ENCODE measurements at regions not wholly inside any gene's neighbourhood (a gene's known extent, or its start where the extent isn't known, plus 50 kb on each side); places are given as distances from the start of the nearest gene placed in this dataset.

DNA sequence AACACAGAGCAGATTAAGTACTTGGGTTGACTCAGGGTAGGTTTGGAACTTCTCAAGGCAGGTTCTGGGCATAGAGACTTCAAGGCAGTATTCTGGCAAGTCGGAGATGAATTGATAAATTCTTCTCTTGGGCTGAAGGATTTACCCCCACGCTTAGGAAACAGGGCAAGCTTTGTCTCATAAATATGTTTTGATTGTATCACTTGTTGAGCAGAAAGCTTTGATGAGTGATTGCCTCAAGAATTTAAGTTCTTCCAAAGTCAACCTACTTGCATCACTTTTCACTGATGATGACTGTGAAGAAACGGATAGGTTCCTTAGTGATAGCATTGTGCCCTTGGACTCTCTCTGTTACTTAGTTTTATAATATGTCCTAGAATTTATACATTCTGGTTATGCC is 258.6 kb upstream of the DACH1 start:
- DNase-seq = no peak
- BruUV-seq (replicated peaks) = no TSS peak
- TF ChIP-seq, protein P1, sequence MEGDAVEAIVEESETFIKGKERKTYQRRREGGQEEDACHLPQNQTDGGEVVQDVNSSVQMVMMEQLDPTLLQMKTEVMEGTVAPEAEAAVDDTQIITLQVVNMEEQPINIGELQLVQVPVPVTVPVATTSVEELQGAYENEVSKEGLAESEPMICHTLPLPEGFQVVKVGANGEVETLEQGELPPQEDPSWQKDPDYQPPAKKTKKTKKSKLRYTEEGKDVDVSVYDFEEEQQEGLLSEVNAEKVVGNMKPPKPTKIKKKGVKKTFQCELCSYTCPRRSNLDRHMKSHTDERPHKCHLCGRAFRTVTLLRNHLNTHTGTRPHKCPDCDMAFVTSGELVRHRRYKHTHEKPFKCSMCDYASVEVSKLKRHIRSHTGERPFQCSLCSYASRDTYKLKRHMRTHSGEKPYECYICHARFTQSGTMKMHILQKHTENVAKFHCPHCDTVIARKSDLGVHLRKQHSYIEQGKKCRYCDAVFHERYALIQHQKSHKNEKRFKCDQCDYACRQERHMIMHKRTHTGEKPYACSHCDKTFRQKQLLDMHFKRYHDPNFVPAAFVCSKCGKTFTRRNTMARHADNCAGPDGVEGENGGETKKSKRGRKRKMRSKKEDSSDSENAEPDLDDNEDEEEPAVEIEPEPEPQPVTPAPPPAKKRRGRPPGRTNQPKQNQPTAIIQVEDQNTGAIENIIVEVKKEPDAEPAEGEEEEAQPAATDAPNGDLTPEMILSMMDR (IDR thresholded peaks at IDR 0.05; ENCODE audit: insufficient read depth in 1 of 2, low read depth in 1 of 2, low read length in 1 of 2, severe bottlenecking in 1 of 2, unreplicated experiment in 1 of 2) = no peak
- Mint-ChIP-seq H3K27me3 (ENCODE audit: insufficient read depth, unreplicated experiment) (peaks cover 5% of the 10 kb centered on the region), H3K9me3 (ENCODE audit: unreplicated experiment) (no peaks in the 10 kb centered on the region), H3K36me3 (ENCODE audit: insufficient read depth, unreplicated experiment) (no peaks in the 10 kb centered on the region), H3K4me3 (ENCODE audit: unreplicated experiment) (no peak overlapping the region), H3K4me1 (ENCODE audit: low read depth, unreplicated experiment) (no peaks in the 10 kb centered on the region), H3K27ac (ENCODE audit: unreplicated experiment) (no peak overlapping the region)
- Histone ChIP-seq H3K36me3 (ENCODE audit: control insufficient read depth, insufficient read depth, low read length) (no peaks in the 10 kb centered on the region), H3K4me3 (ENCODE audit: low read depth, low read length) (no peak overlapping the region), H3K4me1 (no peaks in the 10 kb centered on the region), H3K9me3 (no peaks in the 10 kb centered on the region), H3K27me3 (replicated peaks; ENCODE audit: control insufficient read depth, insufficient read depth, low read length) (no peaks in the 10 kb centered on the region)
- CTCF ChIA-PET = no interaction called here
- POLR2A ChIA-PET = no interaction called here
- intact Hi-C loops (cut with micrococcal nuclease; ENCODE audit: unreplicated experiment) = no loop called here

DNA sequence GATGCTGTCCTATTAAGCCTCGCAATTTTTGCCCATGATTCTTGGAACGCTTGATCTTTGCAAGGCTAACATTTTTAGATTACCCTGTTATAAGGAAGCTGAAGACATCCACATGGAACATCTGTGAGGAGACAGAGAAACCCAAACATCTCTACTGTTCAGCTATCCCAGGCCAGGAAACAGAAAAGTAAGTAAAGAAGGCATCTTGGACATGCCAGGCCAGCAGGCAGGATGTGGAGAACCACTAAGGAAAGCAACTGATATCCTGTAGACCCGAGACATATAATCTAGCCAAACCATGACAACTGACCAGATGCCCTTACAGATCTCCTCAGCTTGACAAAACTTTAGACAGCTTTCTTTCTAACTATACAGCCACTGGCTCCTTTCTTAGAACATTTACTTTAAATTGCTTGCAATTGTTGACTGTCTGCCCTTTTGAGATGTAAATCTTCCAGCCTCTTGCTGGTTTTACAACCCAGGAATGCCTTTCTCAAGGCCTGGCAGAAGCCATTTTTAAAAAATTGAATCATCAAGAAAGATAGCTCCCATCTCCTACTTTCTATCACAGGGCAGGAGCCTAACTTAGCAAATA is 255.8 kb upstream of the DACH1 start:
- intact Hi-C loops (cut with micrococcal nuclease; ENCODE audit: unreplicated experiment) = no loop called here
- Mint-ChIP-seq H3K9me3 (ENCODE audit: unreplicated experiment) (no peaks in the 10 kb centered on the region), H3K4me3 (ENCODE audit: unreplicated experiment) (no peak overlapping the region), H3K36me3 (ENCODE audit: insufficient read depth, unreplicated experiment) (no peaks in the 10 kb centered on the region), H3K27me3 (ENCODE audit: insufficient read depth, unreplicated experiment) (peaks cover 5% of the 10 kb centered on the region), H3K4me1 (ENCODE audit: low read depth, unreplicated experiment) (no peaks in the 10 kb centered on the region), H3K27ac (ENCODE audit: unreplicated experiment) (no peak overlapping the region)
- TF ChIP-seq, protein P1 (IDR thresholded peaks at IDR 0.05; ENCODE audit: insufficient read depth in 1 of 2, low read depth in 1 of 2, low read length in 1 of 2, severe bottlenecking in 1 of 2, unreplicated experiment in 1 of 2) = no peak
- no TSS peak for BruUV-seq (replicated peaks)
- ChIA-PET CTCF (no interaction called here), POLR2A (no interaction called here)
- Histone ChIP-seq H3K4me1 (no peaks in the 10 kb centered on the region), H3K9me3 (no peaks in the 10 kb centered on the region), H3K36me3 (ENCODE audit: control insufficient read depth, insufficient read depth, low read length) (no peaks in the 10 kb centered on the region), H3K4me3 (ENCODE audit: low read depth, low read length) (no peak overlapping the region), H3K27me3 (replicated peaks; ENCODE audit: control insufficient read depth, insufficient read depth, low read length) (no peaks in the 10 kb centered on the region)
- DNase-seq = no peak

DNA sequence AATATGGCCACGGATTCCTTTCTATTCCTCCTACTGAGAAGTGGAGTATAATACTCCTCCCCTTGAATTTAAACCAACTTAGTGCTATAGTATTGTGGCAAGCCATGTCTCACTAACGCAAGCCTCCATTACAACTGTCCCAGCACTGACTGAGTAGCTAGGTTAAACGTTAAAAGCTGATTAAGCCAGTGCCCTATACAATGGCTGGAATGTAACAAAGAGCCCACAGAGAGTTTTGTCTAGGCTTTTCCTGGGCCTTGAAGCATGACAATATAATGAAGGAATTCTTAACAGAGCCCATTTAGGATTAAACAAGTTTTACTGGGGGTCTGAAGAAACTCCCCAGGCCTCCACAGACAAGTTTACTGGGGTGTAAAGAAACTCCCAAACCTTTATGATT is 254.5 kb upstream of the DACH1 start:
- no peaks in the 10 kb centered on the region for H3K4me1 Mint-ChIP-seq (ENCODE audit: low read depth, unreplicated experiment)
- no peaks in the 10 kb centered on the region for H3K4me1 ChIP-seq
- ChIA-PET POLR2A (no interaction called here), CTCF (no interaction called here)
- no peaks in the 10 kb centered on the region for H3K27me3 ChIP-seq (replicated peaks; ENCODE audit: control insufficient read depth, insufficient read depth, low read length)
- no peak for DNase-seq
- H3K9me3 ChIP-seq = no peaks in the 10 kb centered on the region
- H3K27ac Mint-ChIP-seq (ENCODE audit: unreplicated experiment) = no peak overlapping the region
- H3K36me3 ChIP-seq (ENCODE audit: control insufficient read depth, insufficient read depth, low read length) = no peaks in the 10 kb centered on the region
- TF ChIP-seq, protein P1 (IDR thresholded peaks at IDR 0.05; ENCODE audit: insufficient read depth in 1 of 2, low read depth in 1 of 2, low read length in 1 of 2, severe bottlenecking in 1 of 2, unreplicated experiment in 1 of 2) = no peak
- no peaks in the 10 kb centered on the region for H3K9me3 Mint-ChIP-seq (ENCODE audit: unreplicated experiment)
- no peak overlapping the region for H3K4me3 Mint-ChIP-seq (ENCODE audit: unreplicated experiment)
- intact Hi-C loops (cut with micrococcal nuclease; ENCODE audit: unreplicated experiment) = no loop called here
- BruUV-seq (replicated peaks) = no TSS peak
- H3K36me3 Mint-ChIP-seq (ENCODE audit: insufficient read depth, unreplicated experiment) = no peaks in the 10 kb centered on the region
- peaks cover 5% of the 10 kb centered on the region for H3K27me3 Mint-ChIP-seq (ENCODE audit: insufficient read depth, unreplicated experiment)
- H3K4me3 ChIP-seq (ENCODE audit: low read depth, low read length) = no peak overlapping the region
